ENCODE measurements at regions not wholly inside any gene's neighbourhood (a gene's known extent, or its start where the extent isn't known, plus 50 kb on each side); places are given as distances from the start of the nearest gene placed in this dataset.

- intact Hi-C loops (cut with DNase I), result no loop called here
- ATAC-seq (no peak), DNase-seq (no peak)
- Histone ChIP-seq H3K36me3 (replicated peaks in 1 of 2; ENCODE audit: insufficient read depth in 1 of 2, low read depth in 2 of 2) (no peaks in the 10 kb centered on the region), H3K4me3 (no peak overlapping the region), H3K27ac (no peak overlapping the region), H3K9me3 (no peaks in the 10 kb centered on the region), H3K27me3 (no peaks in the 10 kb centered on the region), H3K4me1 (no peaks in the 10 kb centered on the region)
- TF ChIP-seq CTCF (IDR thresholded peaks at IDR 0.05), result no peak
- TF ChIP-seq POLR2A (IDR thresholded peaks at IDR 0.05), result no peak
- 43 to 49% methylated on average over 7 of the region's 7 CpGs for WGBS, 2 donors
Observed at GRCh38 chr5:2602451-2603271, 148.8 kb downstream of the IRX2 start.

GRCh38 chr5:2598503-2598902 is 153.0 kb downstream of the IRX2 start:
- no peak for TF ChIP-seq POLR2A (IDR thresholded peaks at IDR 0.05)
- TF ChIP-seq CTCF (IDR thresholded peaks at IDR 0.05), result no peak
- ATAC-seq, result no peak
- 90 to 93% methylated on average over 1 of the region's 1 CpG for WGBS, 2 donors
- no peak overlapping the region for H3K4me3 ChIP-seq
- no peak for DNase-seq
- no peaks in the 10 kb centered on the region for H3K36me3 ChIP-seq (replicated peaks in 1 of 2; ENCODE audit: insufficient read depth in 1 of 2, low read depth in 2 of 2)
- H3K4me1 ChIP-seq, result no peaks in the 10 kb centered on the region
- H3K9me3 ChIP-seq, result no peaks in the 10 kb centered on the region
- no peaks in the 10 kb centered on the region for H3K27me3 ChIP-seq
- intact Hi-C loops (cut with DNase I), result no loop called here
- H3K27ac ChIP-seq, result no peak overlapping the region

- no peaks in the 10 kb centered on the region for H3K27me3 ChIP-seq
- H3K4me1 ChIP-seq, result no peaks in the 10 kb centered on the region
- DNase-seq (no peak), ATAC-seq (no peak)
- no peaks in the 10 kb centered on the region for H3K36me3 ChIP-seq (replicated peaks in 1 of 2; ENCODE audit: insufficient read depth in 1 of 2, low read depth in 2 of 2)
- WGBS, 2 donors, result 60 to 63% methylated on average over 1 of the region's 1 CpG
- TF ChIP-seq CTCF (IDR thresholded peaks at IDR 0.05) (no peak), POLR2A (IDR thresholded peaks at IDR 0.05) (no peak)
- H3K27ac ChIP-seq, result no peak overlapping the region
- intact Hi-C loops (cut with DNase I), result no loop called here
- H3K9me3 ChIP-seq, result no peaks in the 10 kb centered on the region
- no peak overlapping the region for H3K4me3 ChIP-seq
Observed at GRCh38 chr5:2594701-2595100, 156.8 kb downstream of the IRX2 start.

- H3K4me1 ChIP-seq, result no peaks in the 10 kb centered on the region
- no peak overlapping the region for H3K4me3 ChIP-seq
- WGBS, 2 donors, result 60 to 64% methylated on average over 10 of the region's 10 CpGs
- no peak for TF ChIP-seq CTCF (IDR thresholded peaks at IDR 0.05)
- TF ChIP-seq POLR2A (IDR thresholded peaks at IDR 0.05), result no peak
- intact Hi-C loops (cut with DNase I), result no loop called here
- ATAC-seq, result no peak
- no peaks in the 10 kb centered on the region for H3K9me3 ChIP-seq
- no peak overlapping the region for H3K27ac ChIP-seq
- H3K36me3 ChIP-seq (replicated peaks in 1 of 2; ENCODE audit: insufficient read depth in 1 of 2, low read depth in 2 of 2), result no peaks in the 10 kb centered on the region
- DNase-seq, result no peak
- no peaks in the 10 kb centered on the region for H3K27me3 ChIP-seq
Observed at GRCh38 chr5:2592766-2593165, 158.7 kb downstream of the IRX2 start.

Data from body of pancreas (tissue), 4 donors.